GM04504 (cell line): ENCODE measurements at regions not wholly inside any gene's neighbourhood (a gene's known extent, or its start where the extent isn't known, plus 50 kb on each side); places are given as distances from the start of the nearest gene placed in this dataset.
"Not testable (repeated sequence)": the region's sequence is repeated elsewhere in the genome, so short reads cannot be mapped to it uniquely, and the experiment has no call there.

Source experiments
- DNase-seq: peaks from one replicate; pipeline ENCODE4 v3.0.0-alpha.2; 2012; ENCODE audit warnings: low read depth

- no peak for DNase-seq
Measured at GRCh38 chr1:169015464-169015863, 91.0 kb upstream of the ATP1B1 start.

- DNase-seq = no peak
Measured at GRCh38 chr1:169018751-169019150, 87.7 kb upstream of the ATP1B1 start.

DNA sequence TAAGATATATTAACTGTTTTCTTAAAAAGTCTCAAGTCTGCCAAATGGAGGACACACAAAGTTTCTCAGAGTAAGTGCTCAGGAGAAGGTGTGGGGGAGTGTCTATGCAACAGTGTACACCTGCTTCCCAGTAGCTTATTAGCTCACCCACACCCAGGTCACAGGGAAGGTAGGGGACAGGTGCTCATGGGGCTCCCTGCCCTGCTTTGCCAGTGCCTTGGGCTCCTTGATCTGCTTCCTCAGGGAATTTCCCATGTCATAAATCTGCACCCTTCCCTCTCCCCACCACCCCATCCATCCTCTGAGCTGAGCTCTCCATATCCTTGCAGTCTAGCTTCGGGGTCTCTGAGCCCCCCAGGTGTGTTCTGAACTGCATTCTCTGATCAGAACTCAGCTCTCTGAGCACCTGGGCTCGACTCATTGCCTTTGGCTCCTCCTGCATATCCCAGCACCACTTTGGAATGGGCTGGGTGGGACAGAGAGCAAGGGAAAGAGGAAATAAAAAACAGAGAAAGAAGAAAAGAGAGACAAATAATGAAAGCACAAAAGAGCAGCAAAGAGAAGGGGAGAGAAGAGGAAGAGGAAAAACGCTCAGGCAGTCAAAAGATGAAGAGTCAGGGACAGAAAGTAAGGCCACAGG lies 87.0 kb upstream of the ATP1B1 start:
- DNase-seq = no peak

DNA sequence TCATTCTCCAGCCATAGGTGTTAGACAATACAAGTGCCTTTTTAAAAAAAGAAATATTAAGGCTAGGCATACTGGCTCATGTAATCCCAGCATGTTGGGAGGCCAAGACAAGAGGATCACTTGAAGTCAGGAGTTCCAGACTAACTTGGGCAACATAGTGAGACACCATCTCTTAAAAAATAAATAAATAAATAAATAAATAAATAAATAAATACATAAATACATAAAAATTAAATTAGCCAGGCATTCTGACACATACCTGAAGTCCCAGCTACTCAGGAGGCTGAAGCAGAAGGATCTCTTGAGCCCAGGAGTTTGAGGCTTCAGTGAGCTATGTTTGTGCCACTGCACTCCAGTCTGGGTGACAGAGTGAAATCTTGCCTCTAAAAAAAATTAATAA lies 85.8 kb upstream of the ATP1B1 start:
- DNase-seq = no peak

GRCh38 chr1:169022648-169023047 lies 83.8 kb upstream of the ATP1B1 start:
- no peak for DNase-seq

DNA sequence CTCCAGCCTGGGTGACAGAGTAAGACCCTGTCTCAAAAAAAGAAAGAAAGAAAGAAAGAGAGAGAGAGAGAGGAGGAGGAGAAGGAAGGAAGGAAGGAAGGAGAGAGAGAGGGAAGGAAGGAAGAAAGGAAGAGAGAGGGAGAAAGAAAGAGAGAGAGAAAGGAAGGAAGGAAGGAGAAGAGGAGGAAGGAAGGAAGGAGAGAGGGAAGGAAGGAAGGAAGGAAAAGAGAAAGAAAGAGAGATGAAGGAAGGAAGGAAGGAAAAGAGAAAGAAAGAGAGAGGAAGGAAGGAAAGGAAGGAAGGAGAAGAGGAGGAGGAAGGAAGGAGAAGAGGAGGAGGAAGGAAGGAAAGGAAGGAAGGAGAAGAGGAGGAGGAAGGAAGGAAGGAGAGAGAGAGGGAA lies 82.2 kb upstream of the ATP1B1 start:
- no peak for DNase-seq

- no peak for DNase-seq
Measured at GRCh38 chr1:169024800-169025271, 81.7 kb upstream of the ATP1B1 start.

DNA sequence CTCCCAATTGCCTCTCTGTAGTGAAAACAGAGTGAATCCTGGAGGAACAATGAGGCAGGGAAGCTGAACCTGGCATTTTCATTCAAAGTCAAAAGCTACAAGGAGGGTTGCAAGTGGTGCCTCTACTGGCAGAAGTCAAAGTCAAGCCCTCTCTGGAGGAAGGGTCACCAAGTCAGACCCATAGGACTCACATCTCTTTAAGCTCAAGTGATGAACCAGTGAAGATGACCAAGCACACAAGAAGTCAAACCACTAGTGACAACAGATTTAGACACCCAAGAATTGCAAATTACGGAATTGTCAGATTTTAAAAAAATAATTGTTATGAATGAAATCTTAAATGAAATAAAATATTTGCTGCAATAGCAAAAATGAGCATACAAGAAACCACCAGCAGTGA lies 81.1 kb upstream of the ATP1B1 start:
- DNase-seq = no peak

DNA sequence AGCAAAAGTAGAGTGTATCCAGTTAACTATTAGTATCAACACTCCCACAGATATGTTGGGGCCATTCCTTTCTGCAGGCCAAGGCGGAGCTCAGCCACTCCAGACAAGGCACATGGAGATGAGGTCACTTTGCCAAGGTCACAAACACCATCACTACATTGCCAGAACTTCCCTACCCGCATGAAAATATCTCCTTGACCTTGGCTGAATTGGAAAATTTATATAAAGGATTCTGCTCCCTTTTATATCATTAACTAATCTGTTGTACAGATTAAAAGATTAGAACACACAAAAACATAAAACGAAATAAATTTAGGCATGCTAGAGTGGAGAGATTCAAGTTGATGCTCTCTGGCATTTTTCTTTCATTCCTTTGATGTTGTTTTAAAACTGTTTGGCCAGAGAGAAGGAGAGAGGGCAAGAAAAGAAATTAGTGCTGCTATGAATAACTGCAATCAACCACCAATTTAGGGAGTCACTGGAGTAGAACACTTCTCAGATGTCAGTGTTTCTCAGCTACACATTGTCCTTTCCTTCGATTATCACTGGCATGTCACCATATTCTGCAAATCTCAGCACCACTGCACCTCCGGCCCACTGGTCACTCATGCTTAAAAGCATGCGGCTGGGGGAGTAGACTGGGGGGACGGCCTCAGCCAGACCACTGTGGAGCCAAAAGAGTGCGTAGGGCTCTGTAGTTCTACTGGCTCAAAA lies 78.7 kb upstream of the ATP1B1 start:
- DNase-seq = no peak

- DNase-seq = no peak
Measured at GRCh38 chr1:169031566-169032224, 74.8 kb upstream of the ATP1B1 start.

DNA sequence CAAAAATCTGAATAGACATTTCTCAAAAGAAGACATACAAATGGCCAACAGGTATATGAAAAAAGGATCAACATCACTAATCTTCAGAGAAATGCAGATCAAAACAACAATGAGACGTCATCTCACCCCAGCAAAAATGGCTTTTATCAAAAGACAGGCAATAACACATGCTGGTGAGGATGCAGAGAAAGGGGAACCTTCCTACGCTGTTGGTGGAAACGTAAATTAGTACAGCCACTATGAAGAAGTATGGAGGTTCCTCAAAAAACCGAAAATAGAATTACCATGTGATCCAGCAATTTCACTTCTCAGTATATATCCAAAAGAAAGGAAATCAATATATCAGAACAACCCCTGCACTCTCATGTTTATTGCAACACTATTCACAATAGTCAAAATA lies 65.1 kb upstream of the ATP1B1 start:
- DNase-seq = no peak

DNA sequence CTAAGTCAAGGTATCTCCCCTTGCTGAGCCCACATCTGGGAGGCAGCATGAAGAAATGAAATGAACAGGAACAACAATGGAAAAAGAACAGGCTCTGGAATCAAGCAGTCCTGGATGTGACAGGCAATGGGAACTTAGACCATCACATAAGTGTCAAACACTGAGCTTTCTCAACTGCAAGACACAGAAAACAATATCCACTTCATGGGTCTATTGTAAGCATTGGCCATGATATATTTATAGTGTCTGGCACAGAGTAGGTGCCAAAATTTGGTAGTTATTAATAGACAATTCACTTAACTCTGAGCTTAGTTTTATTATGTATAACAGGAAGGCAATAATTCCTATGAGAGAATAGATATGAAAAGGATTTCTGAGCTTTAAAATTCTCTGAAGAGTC lies 64.1 kb upstream of the ATP1B1 start:
- no peak for DNase-seq

DNA sequence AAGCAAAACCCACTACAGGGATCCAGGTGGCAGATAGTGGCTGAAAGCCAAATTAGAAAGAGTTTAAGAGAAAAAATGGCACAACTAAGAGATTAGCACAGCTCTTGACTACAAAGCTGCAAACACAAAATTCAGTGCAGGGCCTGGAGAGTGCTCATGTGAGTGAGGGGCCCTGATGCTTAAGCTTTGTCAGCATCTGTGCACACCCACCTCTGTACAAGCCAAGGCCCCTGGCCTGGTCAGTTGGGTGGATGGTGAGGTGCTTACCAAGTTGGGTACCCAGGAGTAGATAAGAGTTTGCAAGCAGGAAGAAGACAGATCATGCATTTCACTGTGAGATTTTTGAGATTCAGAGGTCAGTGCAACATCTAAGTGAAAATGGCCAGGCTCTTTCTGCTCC lies 62.7 kb upstream of the ATP1B1 start:
- no peak for DNase-seq

DNA sequence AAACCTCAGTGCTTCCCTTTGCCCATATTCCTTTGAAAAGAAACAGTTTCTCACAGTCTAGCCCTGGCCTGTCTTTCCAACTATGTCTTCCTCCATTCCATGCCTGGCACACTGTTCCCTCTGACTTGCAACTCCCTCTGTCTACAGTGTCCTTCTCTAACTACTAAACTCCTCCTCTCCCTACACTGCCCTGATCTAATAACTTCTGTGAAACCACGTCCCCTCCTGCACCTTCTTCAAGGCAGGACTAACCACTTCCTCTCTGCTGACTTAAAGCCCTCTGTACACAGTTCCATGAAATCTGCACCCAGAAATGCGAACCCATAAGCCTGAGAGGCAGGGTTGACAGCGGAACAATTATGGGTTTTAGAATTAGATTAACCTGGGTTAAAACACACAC lies 62.2 kb upstream of the ATP1B1 start:
- no peak for DNase-seq

DNA sequence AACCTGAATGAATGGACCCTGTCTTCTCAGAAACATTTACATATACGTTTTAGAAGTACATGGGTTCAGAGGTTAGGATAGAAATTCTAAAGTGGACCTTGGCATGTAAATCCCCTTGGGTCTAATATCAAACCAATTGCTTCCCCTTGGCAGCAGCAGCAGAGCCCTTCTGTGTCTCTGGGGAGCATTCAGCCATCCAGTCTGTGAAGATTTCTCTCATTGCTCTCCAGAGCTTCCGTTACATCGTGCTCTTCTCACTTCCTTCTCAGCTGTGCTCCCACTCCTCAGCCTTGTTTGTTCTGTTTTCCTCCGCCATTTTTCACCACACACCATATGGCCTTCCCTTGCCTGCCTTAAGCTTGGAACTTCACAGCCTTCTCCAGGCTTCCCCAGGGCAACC lies 61.5 kb upstream of the ATP1B1 start:
- no peak for DNase-seq

GRCh38 chr1:169046671-169047070 lies 59.8 kb upstream of the ATP1B1 start:
- DNase-seq = no peak

DNA sequence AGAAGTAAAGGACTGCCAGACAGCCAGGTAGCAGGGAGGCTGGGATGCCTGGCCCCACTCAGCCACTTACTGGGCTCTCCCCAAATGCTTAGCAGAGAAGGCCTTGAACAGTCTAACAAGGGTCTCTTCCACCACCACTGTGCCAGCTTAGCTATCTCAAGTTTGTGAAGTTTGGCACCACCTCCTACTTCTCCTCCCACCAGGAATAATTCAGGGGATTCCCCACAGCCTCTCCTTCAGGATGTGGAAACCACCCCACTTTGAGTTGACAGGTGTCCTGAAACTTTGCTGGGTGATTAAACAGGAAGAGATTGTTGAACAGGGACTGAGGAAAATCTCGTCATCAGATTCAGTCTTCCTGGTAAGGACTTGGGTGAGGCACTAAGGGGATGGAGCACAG lies 59.4 kb upstream of the ATP1B1 start:
- DNase-seq = no peak

GRCh38 chr1:169048043-169048442 lies 58.4 kb upstream of the ATP1B1 start:
- DNase-seq = no peak

DNA sequence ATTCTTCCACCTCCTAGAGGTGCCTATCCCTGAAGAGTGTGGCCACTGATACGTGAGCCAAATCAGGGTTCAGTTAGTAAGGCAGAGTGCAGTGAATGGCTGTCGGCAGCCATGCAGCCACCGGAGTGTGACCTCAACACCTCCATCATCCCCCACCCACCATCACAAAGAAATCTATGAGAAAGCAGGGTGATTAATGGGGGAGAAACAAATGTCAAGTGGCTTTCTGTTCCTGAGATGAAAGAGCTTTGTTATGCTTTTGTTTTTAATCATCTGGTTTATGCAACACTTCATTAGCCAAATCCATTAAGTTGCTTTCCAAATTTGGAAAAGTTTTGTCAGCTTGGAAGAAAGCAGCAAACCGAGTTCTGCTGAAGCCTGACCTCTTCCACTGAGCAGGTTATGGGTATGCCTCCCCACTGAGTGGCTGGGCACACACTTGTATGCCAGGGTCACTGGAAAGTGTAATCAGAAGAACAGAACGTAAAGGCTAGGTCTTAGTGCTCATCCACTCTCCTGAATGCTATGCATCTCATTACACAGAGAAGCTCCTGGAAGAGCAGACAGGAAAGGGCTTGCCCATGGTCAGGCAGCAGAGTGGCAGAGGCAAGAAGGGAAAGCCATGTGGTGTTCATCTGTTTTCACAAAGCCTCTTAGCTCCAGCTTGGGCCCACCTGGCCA lies 57.1 kb upstream of the ATP1B1 start:
- DNase-seq = no peak

DNA sequence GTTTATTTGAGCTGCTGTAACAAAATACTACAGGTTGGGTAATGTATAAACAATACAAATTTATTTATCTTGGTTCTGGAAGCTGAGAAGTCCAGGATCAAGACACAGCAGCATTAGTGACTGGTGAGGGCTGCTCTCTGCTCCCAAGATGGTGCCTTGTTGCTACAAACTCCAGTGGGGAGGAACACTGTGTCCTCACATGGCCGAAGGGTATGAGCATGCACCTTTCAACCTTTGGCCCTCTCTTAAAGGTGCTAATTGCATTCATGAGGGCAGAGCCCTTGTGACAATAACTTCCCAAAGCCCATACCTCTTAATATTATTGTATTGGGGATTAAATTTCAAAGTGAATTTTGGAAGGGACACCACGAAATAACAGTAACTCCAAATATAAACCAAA lies 55.3 kb upstream of the ATP1B1 start:
- no peak for DNase-seq

- DNase-seq = not testable (repeated sequence)
Measured at GRCh38 chr1:169052171-169052570, 54.3 kb upstream of the ATP1B1 start.

DNA sequence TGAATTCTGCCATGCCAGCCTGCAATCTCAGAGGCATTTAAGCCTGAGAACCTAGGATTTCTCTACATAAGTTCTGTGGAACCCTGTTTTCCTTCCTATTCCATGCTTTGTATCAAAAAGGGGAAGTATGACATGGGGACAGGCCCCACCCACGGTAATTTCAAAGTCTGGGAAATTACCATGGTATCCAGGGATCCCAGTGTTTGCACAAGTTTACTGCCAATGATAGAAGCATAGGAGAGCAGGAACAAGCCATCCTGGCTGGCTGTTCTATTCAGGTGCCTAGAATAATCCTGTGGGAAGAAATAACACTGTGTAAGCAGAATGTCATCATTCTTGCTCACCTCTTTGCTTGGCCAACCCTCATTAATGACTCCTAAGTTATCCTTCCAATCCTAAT lies 53.8 kb upstream of the ATP1B1 start:
- DNase-seq = no peak

- DNase-seq = no peak
Measured at GRCh38 chr1:169053196-169053595, 53.3 kb upstream of the ATP1B1 start.
